Fibroblast of the aortic adventitia (primary cell): ENCODE measurements at regions not wholly inside any gene's neighbourhood (a gene's known extent, or its start where the extent isn't known, plus 50 kb on each side); places are given as distances from the start of the nearest gene placed in this dataset. TPM values are rescaled to one million over a fixed set of nuclear protein-coding genes. Genes with fewer than 3 reads are reported as not detected.
"Not testable (repeated sequence)": the region's sequence is repeated elsewhere in the genome, so short reads cannot be mapped to it uniquely, and the experiment has no call there.

Experiments
- DNase-seq: peaks from one replicate; pipeline ENCODE4 v3.0.0-alpha.2; 2010; ENCODE audit warnings: low read depth
- H3K4me3 ChIP-seq: 2 replicates; pipeline ENCODE4 v1.5.1; 2011; ENCODE audit warnings: low read depth, mild to moderate bottlenecking, control low read depth, low read length, moderate library complexity
- small RNA-seq: library from RNA; depleted of rRNA; stranded (forward); fragments of <200 nt; gene quantifications from one replicate; pipeline ENCODE3, GENCODE V24; 2012
- TF ChIP-seq, protein P1 (sequence below): IDR thresholded peaks from 2 replicates; pipeline ENCODE4 v1.5.1; 2011; ENCODE audit warnings: mild to moderate bottlenecking, low read length, control low read depth, inconsistent platforms; ENCODE audit not compliant: insufficient read depth

DNA sequence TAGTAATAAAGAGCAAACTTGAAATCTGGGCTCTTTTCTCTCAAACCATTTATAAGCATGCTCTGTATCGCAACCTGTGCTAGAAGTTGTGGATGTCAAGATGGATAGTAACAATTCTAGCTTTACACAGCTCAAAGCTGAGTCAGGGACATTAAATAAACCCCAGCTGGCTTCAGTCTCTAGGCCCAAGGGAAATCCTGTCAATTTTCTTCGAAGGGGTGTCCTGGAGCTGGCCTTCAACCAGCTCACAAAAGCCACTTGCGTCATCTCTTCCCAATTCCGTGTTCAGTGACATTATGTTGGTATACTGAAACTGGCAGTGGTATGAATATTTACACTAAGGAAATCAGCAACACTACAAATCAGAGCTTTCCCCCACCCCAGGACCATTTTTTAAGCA is 89.8 kb upstream of the PRKG2 start:
- no peak overlapping the region for H3K4me3 ChIP-seq
- TF ChIP-seq, protein P1, sequence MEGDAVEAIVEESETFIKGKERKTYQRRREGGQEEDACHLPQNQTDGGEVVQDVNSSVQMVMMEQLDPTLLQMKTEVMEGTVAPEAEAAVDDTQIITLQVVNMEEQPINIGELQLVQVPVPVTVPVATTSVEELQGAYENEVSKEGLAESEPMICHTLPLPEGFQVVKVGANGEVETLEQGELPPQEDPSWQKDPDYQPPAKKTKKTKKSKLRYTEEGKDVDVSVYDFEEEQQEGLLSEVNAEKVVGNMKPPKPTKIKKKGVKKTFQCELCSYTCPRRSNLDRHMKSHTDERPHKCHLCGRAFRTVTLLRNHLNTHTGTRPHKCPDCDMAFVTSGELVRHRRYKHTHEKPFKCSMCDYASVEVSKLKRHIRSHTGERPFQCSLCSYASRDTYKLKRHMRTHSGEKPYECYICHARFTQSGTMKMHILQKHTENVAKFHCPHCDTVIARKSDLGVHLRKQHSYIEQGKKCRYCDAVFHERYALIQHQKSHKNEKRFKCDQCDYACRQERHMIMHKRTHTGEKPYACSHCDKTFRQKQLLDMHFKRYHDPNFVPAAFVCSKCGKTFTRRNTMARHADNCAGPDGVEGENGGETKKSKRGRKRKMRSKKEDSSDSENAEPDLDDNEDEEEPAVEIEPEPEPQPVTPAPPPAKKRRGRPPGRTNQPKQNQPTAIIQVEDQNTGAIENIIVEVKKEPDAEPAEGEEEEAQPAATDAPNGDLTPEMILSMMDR = no peak
- no peak for DNase-seq

DNA sequence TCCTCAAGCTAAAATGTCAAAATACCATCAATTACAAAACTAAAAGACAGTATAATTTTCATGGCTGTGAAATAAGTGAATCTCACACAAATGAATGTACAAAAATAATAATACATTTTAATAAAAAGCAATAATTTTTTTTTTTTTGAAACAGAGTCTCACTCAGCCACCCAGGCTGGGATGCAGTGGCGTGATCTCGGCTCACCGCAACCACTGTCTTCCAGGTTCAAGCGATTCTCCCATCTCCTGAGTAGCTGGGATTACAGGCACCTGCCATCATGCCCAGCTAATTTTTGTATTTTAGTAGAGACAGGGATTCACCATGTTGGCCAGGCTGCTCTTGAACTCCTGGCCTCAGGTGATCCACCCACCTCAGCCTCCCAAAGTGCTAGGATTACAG is 85.3 kb upstream of the PRKG2 start:
- H3K4me3 ChIP-seq, DNase-seq: not testable (repeated sequence)

DNA sequence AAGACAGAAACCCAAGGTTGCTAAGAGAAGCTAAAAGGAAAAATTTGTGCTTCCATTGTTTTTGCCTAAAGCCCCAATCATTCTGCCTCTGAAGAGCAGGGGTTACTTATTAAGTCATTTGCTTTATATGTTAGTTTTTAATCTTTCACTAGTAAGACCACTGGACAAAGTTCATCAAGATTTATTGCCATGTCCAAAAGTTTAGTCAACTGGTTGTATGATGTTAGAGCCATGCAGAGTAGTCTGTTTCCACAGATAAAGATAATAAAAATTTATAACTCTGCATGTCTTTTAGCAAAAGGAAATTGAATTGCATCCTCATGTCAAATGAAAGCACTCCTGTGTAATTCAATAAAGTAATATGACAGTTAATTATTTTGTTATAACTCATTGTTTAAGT is 75.8 kb upstream of the PRKG2 start:
- TF ChIP-seq, protein P1 = no peak
- no peak for DNase-seq
- H3K4me3 ChIP-seq = no peak overlapping the region

DNA sequence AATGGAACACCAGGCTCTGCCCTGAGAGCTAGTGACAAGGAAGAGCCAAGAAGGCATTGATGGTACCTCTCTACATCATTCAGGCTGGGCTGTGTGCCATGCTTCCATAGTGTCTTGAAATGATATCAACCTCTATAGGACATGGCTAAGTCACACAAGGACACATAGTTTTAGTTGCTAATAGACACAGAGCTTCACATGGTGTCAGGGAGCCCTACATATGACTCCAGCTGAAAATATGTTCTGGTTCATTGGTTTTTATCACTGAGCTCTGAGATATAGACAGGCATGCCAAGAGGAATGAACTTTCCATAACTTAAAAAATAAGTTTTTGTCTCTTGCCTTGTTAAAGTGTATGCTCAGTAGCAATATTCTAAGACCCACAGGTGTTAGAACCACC is 72.1 kb upstream of the PRKG2 start:
- TF ChIP-seq, protein P1 = no peak
- H3K4me3 ChIP-seq = no peak overlapping the region
- no peak for DNase-seq

DNA sequence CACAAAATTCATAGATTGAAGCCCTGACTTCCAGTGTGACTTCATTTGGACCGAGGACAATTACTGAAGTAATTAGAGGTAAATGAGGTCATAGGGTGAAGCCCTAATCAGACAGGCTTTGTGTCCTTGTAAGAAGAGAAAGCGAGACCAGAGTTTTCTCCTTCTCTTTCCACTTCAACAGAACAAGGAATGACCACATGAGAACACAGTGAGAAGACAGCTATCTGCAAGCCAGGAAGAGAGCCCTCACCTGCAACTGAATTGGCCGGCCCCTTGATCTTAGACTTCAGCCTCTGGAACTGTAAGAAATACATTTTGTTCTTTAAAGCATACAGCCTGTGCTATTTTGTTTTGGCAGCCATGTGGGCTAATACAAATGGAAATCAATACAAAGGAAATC is 67.1 kb upstream of the PRKG2 start:
- DNase-seq = no peak
- TF ChIP-seq, protein P1 = no peak
- H3K4me3 ChIP-seq = no peak overlapping the region

DNA sequence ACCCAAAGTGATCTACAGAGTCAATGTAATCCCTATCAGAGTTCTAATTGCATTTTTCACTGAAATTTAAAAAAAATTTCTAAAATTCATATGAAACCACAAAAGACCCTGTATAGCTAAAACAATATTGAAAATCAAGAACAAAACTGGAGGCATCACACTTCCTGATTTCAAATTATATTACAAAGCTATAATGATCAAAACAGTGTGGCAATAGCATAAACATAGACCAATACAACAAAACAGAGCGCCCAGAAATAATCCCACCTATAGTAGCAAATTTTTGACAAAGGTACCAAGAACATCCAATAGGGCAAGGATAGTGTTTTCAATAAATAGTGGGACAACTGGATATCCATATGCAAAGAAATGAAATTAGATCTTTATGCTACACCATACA is 59.4 kb upstream of the PRKG2 start:
- TF ChIP-seq, protein P1 = no peak
- H3K4me3 ChIP-seq = no peak overlapping the region
- DNase-seq = no peak

DNA sequence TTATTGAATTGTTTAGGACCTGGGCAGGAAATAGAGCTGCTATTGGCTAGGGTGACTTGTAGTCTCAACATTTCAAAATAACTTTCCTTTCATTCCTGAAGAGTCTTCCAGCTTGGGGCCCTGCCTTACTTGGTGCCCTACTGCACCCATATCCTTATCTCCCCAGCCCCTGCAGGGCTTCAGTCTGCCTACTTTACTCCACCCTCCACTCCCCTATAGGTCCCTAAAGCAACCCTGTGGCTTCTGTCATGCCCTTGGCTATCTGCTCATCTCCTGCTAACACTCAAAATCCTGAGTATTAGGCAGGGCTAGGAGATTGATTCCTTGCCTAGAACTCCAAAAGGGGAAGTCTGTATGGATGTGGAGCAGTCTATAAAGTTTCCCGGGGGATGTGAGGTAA is 57.6 kb upstream of the PRKG2 start:
- H3K4me3 ChIP-seq = no peak overlapping the region

More for the DNA sequence above, 57.6 kb upstream of the PRKG2 start:
- no peak for DNase-seq
- TF ChIP-seq, protein P1 = no peak

Small RNA genes lying in the stretch of these regions (small RNA-seq; reads per million reads assigned to genes)
- not detected for gene RNU5A-2P
